Esophagus squamous epithelium (tissue), 4 donors: ENCODE measurements at regions not wholly inside any gene's neighbourhood (a gene's known extent, or its start where the extent isn't known, plus 50 kb on each side); places are given as distances from the start of the nearest gene placed in this dataset.

ENCODE experiments used
- CTCF ChIP-seq, 6 experiments: fragments of 450-650 bp in 4 of 6; fragments of 200-600 bp in 2 of 6; sonication (generic) in 2 of 6; IDR thresholded peaks; one replicate each; pipeline ENCODE4 v1.5.1; 2016 to 2019; ENCODE audit warnings: antibody characterized with exemption in 6 of 6, mild to moderate bottlenecking in 4 of 6, moderate library complexity in 4 of 6
- POLR2A ChIP-seq, 4 donors: fragments of 450-650 bp; IDR thresholded peaks; one replicate each; pipeline ENCODE4 v1.6.1; 2017; ENCODE audit warnings: antibody characterized with exemption in 4 of 4, mild to moderate bottlenecking in 4 of 4, moderate library complexity in 3 of 4

- no peak for TF ChIP-seq CTCF (IDR thresholded peaks at IDR 0.05)
- no peak for TF ChIP-seq POLR2A (IDR thresholded peaks at IDR 0.05)
Observed at GRCh38 chr2:194705398-194705797, 951.6 kb upstream of the SLC39A10 start.
